ENCODE measurements at regions not wholly inside any gene's neighbourhood (a gene's known extent, or its start where the extent isn't known, plus 50 kb on each side); places are given as distances from the start of the nearest gene placed in this dataset.

DNA sequence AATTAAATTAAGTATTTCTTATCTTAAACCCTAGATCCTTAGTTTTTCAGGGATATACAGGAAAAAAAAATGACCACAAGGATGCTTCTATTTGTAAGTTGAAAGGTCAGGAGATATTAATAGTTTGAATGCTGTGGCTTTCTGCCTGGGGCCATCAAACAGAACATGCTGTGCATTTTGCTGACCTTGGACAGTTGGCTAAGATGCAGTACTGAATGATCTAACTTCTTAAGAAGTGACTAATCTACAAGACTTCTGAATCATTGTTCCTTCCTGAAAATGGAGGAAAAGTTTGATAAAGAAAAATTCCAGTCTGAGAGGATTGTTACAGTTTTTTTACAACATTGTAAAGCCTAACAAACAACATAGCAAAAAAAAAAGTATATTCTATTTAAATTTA is 237.8 kb upstream of the JADE1 start:
- DNase-seq (ENCODE audit: low read depth), result peak; percentile 46
- H3K4me3 ChIP-seq (ENCODE audit: low read depth, low read length), result no peak overlapping the region
- TF ChIP-seq, protein P1, sequence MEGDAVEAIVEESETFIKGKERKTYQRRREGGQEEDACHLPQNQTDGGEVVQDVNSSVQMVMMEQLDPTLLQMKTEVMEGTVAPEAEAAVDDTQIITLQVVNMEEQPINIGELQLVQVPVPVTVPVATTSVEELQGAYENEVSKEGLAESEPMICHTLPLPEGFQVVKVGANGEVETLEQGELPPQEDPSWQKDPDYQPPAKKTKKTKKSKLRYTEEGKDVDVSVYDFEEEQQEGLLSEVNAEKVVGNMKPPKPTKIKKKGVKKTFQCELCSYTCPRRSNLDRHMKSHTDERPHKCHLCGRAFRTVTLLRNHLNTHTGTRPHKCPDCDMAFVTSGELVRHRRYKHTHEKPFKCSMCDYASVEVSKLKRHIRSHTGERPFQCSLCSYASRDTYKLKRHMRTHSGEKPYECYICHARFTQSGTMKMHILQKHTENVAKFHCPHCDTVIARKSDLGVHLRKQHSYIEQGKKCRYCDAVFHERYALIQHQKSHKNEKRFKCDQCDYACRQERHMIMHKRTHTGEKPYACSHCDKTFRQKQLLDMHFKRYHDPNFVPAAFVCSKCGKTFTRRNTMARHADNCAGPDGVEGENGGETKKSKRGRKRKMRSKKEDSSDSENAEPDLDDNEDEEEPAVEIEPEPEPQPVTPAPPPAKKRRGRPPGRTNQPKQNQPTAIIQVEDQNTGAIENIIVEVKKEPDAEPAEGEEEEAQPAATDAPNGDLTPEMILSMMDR (IDR thresholded peaks at IDR 0.05; ENCODE audit: control insufficient read depth, extremely low read depth, insufficient read depth), result no peak

DNA sequence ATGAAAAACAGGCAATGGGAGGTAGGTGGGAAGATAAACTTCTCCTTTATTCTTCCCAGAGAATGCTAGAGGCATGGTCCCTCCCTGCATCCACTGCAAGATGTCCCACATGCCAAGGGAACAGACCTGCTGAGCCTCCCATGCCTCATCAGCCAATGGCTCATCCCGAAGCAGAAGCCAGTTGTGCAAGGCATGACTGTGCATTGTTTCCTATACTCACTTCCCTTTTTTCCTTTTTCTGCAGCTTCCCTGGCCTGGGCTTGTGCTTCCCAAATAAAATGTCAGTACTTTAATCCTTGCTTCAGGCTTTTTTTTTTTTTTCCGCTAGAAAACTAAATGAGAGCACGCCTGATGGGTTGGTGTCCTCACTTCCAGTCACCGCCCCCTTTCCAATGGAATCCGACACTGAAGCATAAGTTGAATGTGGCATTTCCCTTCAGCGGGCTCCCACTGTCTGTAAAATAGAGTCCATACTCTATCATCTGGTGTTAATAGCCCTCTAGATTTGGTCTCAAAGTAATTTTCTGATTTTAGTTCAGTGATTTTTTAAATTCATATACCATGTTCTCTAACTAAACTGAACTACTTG is 239.0 kb upstream of the JADE1 start:
- H3K4me3 ChIP-seq (ENCODE audit: low read depth, low read length), result no peak overlapping the region
- no peak for DNase-seq (ENCODE audit: low read depth)
- TF ChIP-seq, protein P1 (IDR thresholded peaks at IDR 0.05; ENCODE audit: control insufficient read depth, extremely low read depth, insufficient read depth), result no peak

DNA sequence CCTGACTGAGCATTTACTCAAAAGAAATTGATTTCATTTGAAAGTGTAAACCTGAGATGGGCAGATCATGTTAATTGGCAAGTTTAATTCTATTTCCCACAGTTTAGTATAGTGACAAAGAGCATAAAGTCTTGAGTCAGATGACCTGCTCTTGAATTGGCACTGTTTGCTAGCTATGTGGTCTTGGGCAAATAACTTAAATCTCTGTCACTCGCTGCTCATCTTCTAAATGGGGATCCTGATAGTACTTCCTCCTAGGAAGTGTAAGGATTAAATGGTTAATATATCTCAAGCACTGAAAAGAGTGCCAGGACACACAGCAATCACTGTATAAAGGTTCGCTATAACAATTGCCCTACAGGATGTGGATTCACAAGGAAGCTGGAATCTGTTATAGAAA is 242.8 kb upstream of the JADE1 start:
- H3K4me3 ChIP-seq (ENCODE audit: low read depth, low read length), result no peak overlapping the region
- no peak for DNase-seq (ENCODE audit: low read depth)
- TF ChIP-seq, protein P1 (IDR thresholded peaks at IDR 0.05; ENCODE audit: control insufficient read depth, extremely low read depth, insufficient read depth), result no peak

DNA sequence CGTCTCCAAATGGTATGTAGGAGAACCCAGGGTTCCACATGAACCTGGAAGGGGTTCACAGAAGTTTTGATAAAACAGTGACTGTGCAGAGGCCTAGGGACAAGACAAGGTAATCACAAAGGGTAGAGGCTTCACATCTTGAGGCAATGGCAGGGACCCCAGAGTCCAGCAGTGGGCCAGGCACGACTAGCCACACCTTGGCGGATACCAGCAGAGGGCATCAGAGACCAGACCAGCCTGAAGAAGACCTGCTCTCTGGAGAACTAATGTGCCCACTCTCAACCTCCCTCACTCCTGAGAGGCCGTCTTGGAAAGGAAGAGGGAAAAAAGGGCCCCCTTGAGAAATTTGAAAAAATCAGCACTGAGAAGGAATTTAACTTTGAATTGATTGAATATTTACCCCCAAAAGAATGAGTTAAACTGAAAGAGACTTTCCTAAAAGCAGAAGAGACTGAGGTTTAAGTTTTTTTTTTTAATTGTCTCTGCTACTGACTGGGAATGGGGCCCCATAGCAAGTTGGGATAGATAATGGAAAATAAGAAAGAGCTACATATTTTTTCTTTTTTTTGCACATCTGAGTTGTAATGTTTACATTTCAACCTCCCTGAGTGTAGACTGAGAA is 243.8 kb upstream of the JADE1 start:
- no peak for DNase-seq (ENCODE audit: low read depth)
- TF ChIP-seq, protein P1 (IDR thresholded peaks at IDR 0.05; ENCODE audit: control insufficient read depth, extremely low read depth, insufficient read depth), result peak; percentile 47
- H3K4me3 ChIP-seq (ENCODE audit: low read depth, low read length), result no peak overlapping the region

DNA sequence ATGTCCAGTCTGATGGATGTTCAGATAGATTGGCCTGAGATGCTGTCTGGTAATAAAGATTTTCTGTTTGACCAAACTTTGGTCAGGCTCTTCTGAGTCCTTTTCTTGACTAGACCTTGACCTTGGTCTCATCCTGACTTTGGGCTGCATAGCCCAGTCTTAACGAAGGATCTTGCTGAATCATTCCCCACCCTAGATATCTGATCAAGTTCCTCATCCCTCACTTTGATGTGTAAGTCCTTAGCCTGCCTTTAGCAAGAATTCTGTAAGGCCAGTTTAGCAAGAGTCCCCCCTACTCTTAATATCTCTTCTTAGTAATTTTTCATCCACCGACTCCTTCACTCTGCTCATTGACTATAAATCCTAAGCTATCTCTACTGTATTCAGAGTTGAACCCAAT is 244.4 kb upstream of the JADE1 start:
- H3K4me3 ChIP-seq (ENCODE audit: low read depth, low read length), result no peak overlapping the region
- no peak for DNase-seq (ENCODE audit: low read depth)
- TF ChIP-seq, protein P1 (IDR thresholded peaks at IDR 0.05; ENCODE audit: control insufficient read depth, extremely low read depth, insufficient read depth), result no peak

DNA sequence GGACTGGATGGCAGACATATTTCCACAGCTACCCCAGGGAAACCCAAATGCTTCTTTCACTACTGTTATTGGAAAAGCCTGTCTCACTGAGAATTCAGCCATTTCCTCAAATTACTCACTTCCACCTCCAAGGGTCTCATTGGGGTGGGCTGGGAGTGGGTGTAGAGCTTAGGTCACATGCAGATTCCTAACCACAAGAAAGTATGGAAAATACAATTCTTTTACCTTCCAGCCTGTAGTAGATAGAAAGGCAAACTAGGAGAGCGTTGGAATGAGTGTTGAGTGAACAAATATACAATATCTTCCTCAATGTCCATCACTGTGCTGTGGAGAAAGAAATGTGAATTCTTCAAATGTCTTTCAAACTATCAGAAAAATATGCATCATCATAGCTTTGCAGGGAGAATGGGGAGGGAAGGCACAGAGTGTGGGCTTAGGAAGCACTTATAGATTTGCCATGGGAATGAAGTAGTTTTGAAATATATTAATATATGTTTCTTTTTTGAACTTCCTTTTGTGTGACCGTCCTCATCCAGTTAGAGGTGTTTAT is 245.3 kb upstream of the JADE1 start:
- TF ChIP-seq, protein P1 (IDR thresholded peaks at IDR 0.05; ENCODE audit: control insufficient read depth, extremely low read depth, insufficient read depth), result no peak
- no peak overlapping the region for H3K4me3 ChIP-seq (ENCODE audit: low read depth, low read length)
- DNase-seq (ENCODE audit: low read depth), result no peak
